ENCODE measurements at regions not wholly inside any gene's neighbourhood (a gene's known extent, or its start where the extent isn't known, plus 50 kb on each side); places are given as distances from the start of the nearest gene placed in this dataset.
A peak's percentile ranks its signal among the peaks of the same experiment; 100 is the strongest.

- ATAC-seq (ENCODE audit: low FRiP score) (no peak), DNase-seq (no peak)
- intact Hi-C loops (cut with DNase I), result no loop called here
- no peaks in the 10 kb centered on the region for H3K27me3 ChIP-seq (ENCODE audit: control insufficient read depth in 1 of 2, insufficient read depth in 2 of 2, low read length in 1 of 2)
- no peaks in the 10 kb centered on the region for H3K9me3 ChIP-seq (ENCODE audit: control insufficient read depth, low read length)
- no peak overlapping the region for H3K27ac ChIP-seq (ENCODE audit: low read depth in 1 of 2, low read length in 2 of 2)
- no peaks in the 10 kb centered on the region for H3K36me3 ChIP-seq (ENCODE audit: control insufficient read depth in 1 of 2, insufficient read depth in 2 of 2, low read length in 1 of 2)
- 57 to 59% methylated on average over 1 of the region's 1 CpG for WGBS, 2 donors
- H3K4me1 ChIP-seq (ENCODE audit: control insufficient read depth in 1 of 2, insufficient read depth in 2 of 2, low read length in 2 of 2), result no peaks in the 10 kb centered on the region
- no peak overlapping the region for H3K4me3 ChIP-seq (ENCODE audit: low read length in 2 of 2)
These were observed 638.3 kb downstream of the HTR1A start for GRCh38 chr5:63323926-63324325.

- ATAC-seq (ENCODE audit: low FRiP score) (no peak), DNase-seq (no peak)
- Histone ChIP-seq H3K4me1 (ENCODE audit: control insufficient read depth in 1 of 2, insufficient read depth in 2 of 2, low read length in 2 of 2) (no peaks in the 10 kb centered on the region), H3K27ac (ENCODE audit: low read depth in 1 of 2, low read length in 2 of 2) (no peak overlapping the region), H3K9me3 (ENCODE audit: control insufficient read depth, low read length) (no peaks in the 10 kb centered on the region), H3K27me3 (ENCODE audit: control insufficient read depth in 1 of 2, insufficient read depth in 2 of 2, low read length in 1 of 2) (no peaks in the 10 kb centered on the region), H3K36me3 (ENCODE audit: control insufficient read depth in 1 of 2, insufficient read depth in 2 of 2, low read length in 1 of 2) (no peaks in the 10 kb centered on the region), H3K4me3 (ENCODE audit: low read length in 2 of 2) (no peak overlapping the region)
- 72 to 75% methylated on average over 6 of the region's 6 CpGs for WGBS, 2 donors
- intact Hi-C loops (cut with DNase I), result no loop called here
These were observed 647.7 kb downstream of the HTR1A start for GRCh38 chr5:63314551-63314950.

GRCh38 chr5:63310644-63311043 is 651.6 kb downstream of the HTR1A start:
- H3K4me1 ChIP-seq (ENCODE audit: control insufficient read depth in 1 of 2, insufficient read depth in 2 of 2, low read length in 2 of 2), result no peaks in the 10 kb centered on the region
- no peak for DNase-seq
- no peaks in the 10 kb centered on the region for H3K27me3 ChIP-seq (ENCODE audit: control insufficient read depth in 1 of 2, insufficient read depth in 2 of 2, low read length in 1 of 2)
- 71 to 79% methylated on average over 1 of the region's 1 CpG for WGBS, 2 donors
- H3K36me3 ChIP-seq (ENCODE audit: control insufficient read depth in 1 of 2, insufficient read depth in 2 of 2, low read length in 1 of 2), result no peaks in the 10 kb centered on the region
- peak; percentile 48 for ATAC-seq (ENCODE audit: low FRiP score)
- intact Hi-C loops (cut with DNase I), result no loop called here
- H3K9me3 ChIP-seq (ENCODE audit: control insufficient read depth, low read length), result no peaks in the 10 kb centered on the region
- no peak overlapping the region for H3K4me3 ChIP-seq (ENCODE audit: low read length in 2 of 2)
- H3K27ac ChIP-seq (ENCODE audit: low read depth in 1 of 2, low read length in 2 of 2), result no peak overlapping the region

GRCh38 chr5:63306909-63307308 is 655.3 kb downstream of the HTR1A start:
- Histone ChIP-seq H3K27ac (ENCODE audit: low read depth in 1 of 2, low read length in 2 of 2) (no peak overlapping the region), H3K9me3 (ENCODE audit: control insufficient read depth, low read length) (no peaks in the 10 kb centered on the region), H3K27me3 (ENCODE audit: control insufficient read depth in 1 of 2, insufficient read depth in 2 of 2, low read length in 1 of 2) (no peaks in the 10 kb centered on the region), H3K4me1 (ENCODE audit: control insufficient read depth in 1 of 2, insufficient read depth in 2 of 2, low read length in 2 of 2) (no peaks in the 10 kb centered on the region), H3K36me3 (ENCODE audit: control insufficient read depth in 1 of 2, insufficient read depth in 2 of 2, low read length in 1 of 2) (no peaks in the 10 kb centered on the region), H3K4me3 (ENCODE audit: low read length in 2 of 2) (no peak overlapping the region)
- ATAC-seq (ENCODE audit: low FRiP score) (no peak), DNase-seq (no peak)
- 89 to 92% methylated on average over 1 of the region's 1 CpG for WGBS, 2 donors
- intact Hi-C loops (cut with DNase I), result no loop called here

DNA sequence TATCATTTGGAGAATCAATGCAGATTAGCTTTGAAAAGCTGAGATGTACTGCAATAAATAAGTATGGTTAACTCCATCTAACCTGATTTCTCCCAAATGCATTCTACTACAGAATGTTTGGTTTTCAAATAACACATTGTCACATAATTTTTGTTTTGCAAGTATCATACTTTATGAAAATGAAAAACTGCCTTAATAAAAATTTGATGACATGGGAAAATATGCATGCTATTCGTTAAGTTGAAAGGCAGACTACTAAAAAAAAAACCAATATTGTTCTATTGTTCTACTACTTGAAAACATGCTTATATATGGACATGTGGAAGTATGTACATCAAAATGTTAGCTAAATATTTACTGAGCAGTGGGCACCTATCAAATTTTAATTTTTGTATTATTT is 668.9 kb downstream of the HTR1A start:
- H3K36me3 ChIP-seq (ENCODE audit: control insufficient read depth in 1 of 2, insufficient read depth in 2 of 2, low read length in 1 of 2), result no peaks in the 10 kb centered on the region
- no peak for DNase-seq
- H3K9me3 ChIP-seq (ENCODE audit: control insufficient read depth, low read length), result no peaks in the 10 kb centered on the region
- WGBS, 2 donors, result 57 to 61% methylated on average over 1 of the region's 1 CpG
- H3K27ac ChIP-seq (ENCODE audit: low read depth in 1 of 2, low read length in 2 of 2), result no peak overlapping the region
- no peaks in the 10 kb centered on the region for H3K27me3 ChIP-seq (ENCODE audit: control insufficient read depth in 1 of 2, insufficient read depth in 2 of 2, low read length in 1 of 2)
- intact Hi-C loops (cut with DNase I), result no loop called here
- H3K4me1 ChIP-seq (ENCODE audit: control insufficient read depth in 1 of 2, insufficient read depth in 2 of 2, low read length in 2 of 2), result no peaks in the 10 kb centered on the region
- no peak for ATAC-seq (ENCODE audit: low FRiP score)
- no peak overlapping the region for H3K4me3 ChIP-seq (ENCODE audit: low read length in 2 of 2)

DNA sequence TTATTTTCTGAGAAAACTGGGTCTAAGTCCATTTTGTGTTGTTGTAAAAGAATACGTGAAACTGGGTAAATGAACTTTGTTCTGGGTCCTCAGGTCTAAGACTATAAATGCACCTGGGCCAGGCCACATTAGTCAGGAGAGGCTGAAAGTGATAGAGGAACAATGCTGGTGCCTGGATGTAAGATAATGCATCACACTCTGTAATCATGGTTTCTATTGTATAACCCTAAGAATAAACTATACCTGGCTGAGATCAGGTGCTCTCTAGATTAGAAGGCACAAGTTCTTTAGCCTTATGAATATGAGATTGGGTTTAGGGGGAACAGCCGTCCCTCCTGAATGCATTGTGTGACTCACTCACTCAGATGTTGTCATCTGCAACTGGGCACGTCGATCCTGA is 675.5 kb downstream of the HTR1A start:
- no peak overlapping the region for H3K27ac ChIP-seq (ENCODE audit: low read depth in 1 of 2, low read length in 2 of 2)
- WGBS, 2 donors, result 82% methylated on average over 4 of the region's 4 CpGs
- no peaks in the 10 kb centered on the region for H3K36me3 ChIP-seq (ENCODE audit: control insufficient read depth in 1 of 2, insufficient read depth in 2 of 2, low read length in 1 of 2)
- no peaks in the 10 kb centered on the region for H3K27me3 ChIP-seq (ENCODE audit: control insufficient read depth in 1 of 2, insufficient read depth in 2 of 2, low read length in 1 of 2)
- no peak for DNase-seq
- no peak for ATAC-seq (ENCODE audit: low FRiP score)
- no peak overlapping the region for H3K4me3 ChIP-seq (ENCODE audit: low read length in 2 of 2)
- intact Hi-C loops (cut with DNase I), result no loop called here
- H3K9me3 ChIP-seq (ENCODE audit: control insufficient read depth, low read length), result no peaks in the 10 kb centered on the region
- H3K4me1 ChIP-seq (ENCODE audit: control insufficient read depth in 1 of 2, insufficient read depth in 2 of 2, low read length in 2 of 2), result no peaks in the 10 kb centered on the region

GRCh38 chr5:63263411-63263810 is 684.8 kb downstream of the LRRC70 start:
- Histone ChIP-seq H3K4me1 (ENCODE audit: control insufficient read depth in 1 of 2, insufficient read depth in 2 of 2, low read length in 2 of 2) (no peaks in the 10 kb centered on the region), H3K9me3 (ENCODE audit: control insufficient read depth, low read length) (no peaks in the 10 kb centered on the region), H3K27ac (ENCODE audit: low read depth in 1 of 2, low read length in 2 of 2) (no peak overlapping the region), H3K4me3 (ENCODE audit: low read length in 2 of 2) (no peak overlapping the region), H3K36me3 (ENCODE audit: control insufficient read depth in 1 of 2, insufficient read depth in 2 of 2, low read length in 1 of 2) (no peaks in the 10 kb centered on the region), H3K27me3 (ENCODE audit: control insufficient read depth in 1 of 2, insufficient read depth in 2 of 2, low read length in 1 of 2) (no peaks in the 10 kb centered on the region)
- intact Hi-C loops (cut with DNase I), result no loop called here
- no peak for DNase-seq
- 80 to 88% methylated on average over 2 of the region's 2 CpGs for WGBS, 2 donors
- no peak for ATAC-seq (ENCODE audit: low FRiP score)

GRCh38 chr5:63262185-63262981 is 683.8 kb downstream of the LRRC70 start:
- DNase-seq (no peak), ATAC-seq (ENCODE audit: low FRiP score) (peak; percentile 59)
- intact Hi-C loops (cut with DNase I), result no loop called here
- H3K36me3 ChIP-seq (ENCODE audit: control insufficient read depth in 1 of 2, insufficient read depth in 2 of 2, low read length in 1 of 2), result no peaks in the 10 kb centered on the region
- WGBS, 2 donors, result 45 to 47% methylated on average over 4 of the region's 4 CpGs
- no peaks in the 10 kb centered on the region for H3K9me3 ChIP-seq (ENCODE audit: control insufficient read depth, low read length)
- no peak overlapping the region for H3K4me3 ChIP-seq (ENCODE audit: low read length in 2 of 2)
- H3K27ac ChIP-seq (ENCODE audit: low read depth in 1 of 2, low read length in 2 of 2), result no peak overlapping the region
- no peaks in the 10 kb centered on the region for H3K27me3 ChIP-seq (ENCODE audit: control insufficient read depth in 1 of 2, insufficient read depth in 2 of 2, low read length in 1 of 2)
- H3K4me1 ChIP-seq (ENCODE audit: control insufficient read depth in 1 of 2, insufficient read depth in 2 of 2, low read length in 2 of 2), result no peaks in the 10 kb centered on the region

- no peaks in the 10 kb centered on the region for H3K4me1 ChIP-seq (ENCODE audit: control insufficient read depth in 1 of 2, insufficient read depth in 2 of 2, low read length in 2 of 2)
- no peaks in the 10 kb centered on the region for H3K36me3 ChIP-seq (ENCODE audit: control insufficient read depth in 1 of 2, insufficient read depth in 2 of 2, low read length in 1 of 2)
- no peak overlapping the region for H3K4me3 ChIP-seq (ENCODE audit: low read length in 2 of 2)
- ATAC-seq (ENCODE audit: low FRiP score) (no peak), DNase-seq (no peak)
- no peaks in the 10 kb centered on the region for H3K9me3 ChIP-seq (ENCODE audit: control insufficient read depth, low read length)
- intact Hi-C loops (cut with DNase I), result no loop called here
- H3K27ac ChIP-seq (ENCODE audit: low read depth in 1 of 2, low read length in 2 of 2), result no peak overlapping the region
- no peaks in the 10 kb centered on the region for H3K27me3 ChIP-seq (ENCODE audit: control insufficient read depth in 1 of 2, insufficient read depth in 2 of 2, low read length in 1 of 2)
These were observed 683.1 kb downstream of the LRRC70 start for GRCh38 chr5:63261695-63262094.

Data from aorta (tissue), 5 donors.